H1 (cell line): ENCODE measurements at regions not wholly inside any gene's neighbourhood (a gene's known extent, or its start where the extent isn't known, plus 50 kb on each side); places are given as distances from the start of the nearest gene placed in this dataset.

Source experiments
- CTCF ChIA-PET: fragments of 300-600 bp; sonication (Branson Sonifier 250); formaldehyde crosslinking; loops from one replicate; lab custom pipeline; 2021; ENCODE audit not compliant: partially characterized antibody; lab: Charles Lee
- POLR2A ChIA-PET: fragments of 300-600 bp; sonication (Branson Sonifier 250); formaldehyde crosslinking; loops from one replicate; lab custom pipeline; 2021; ENCODE audit warnings: inconsistent platforms; ENCODE audit not compliant: partially characterized antibody; lab: Charles Lee
- DNase-seq, 2 experiments: peaks; one replicate each; pipeline versions ENCODE4 v3.0.0 to v3.0.0-alpha.2; 2010 to 2022; ENCODE audit warnings: low spot score in 2 of 2, low read depth in 1 of 2, mixed read lengths in 1 of 2
- FAIRE-seq: peaks from 2 replicates; lab custom pipeline; 2011; peaks lifted over from hg19 to GRCh38; lab: Jason Lieb, UNC
- H2AFZ ChIP-seq: 2 replicates; pipeline ENCODE4 v1.8.1; 2012; ENCODE audit warnings: low read length, inconsistent platforms
- H2AK5ac ChIP-seq: 2 replicates; pipeline ENCODE4 v1.6.1; 2013; ENCODE audit warnings: low read depth, low read length
- H2BK120ac ChIP-seq: replicated peaks from 2 replicates; pipeline ENCODE3; 2013; ENCODE audit warnings: low read depth, low read length, inconsistent platforms
- H2BK12ac ChIP-seq: 2 replicates; pipeline ENCODE4 v1.6.1; 2013; ENCODE audit warnings: low read depth, low read length
- H2BK15ac ChIP-seq: 2 replicates; pipeline ENCODE4 v1.6.1; 2013; ENCODE audit warnings: low read length
- H2BK20ac ChIP-seq: 2 replicates; pipeline ENCODE4 v1.6.1; 2013; ENCODE audit warnings: low read length
- H2BK5ac ChIP-seq: 2 replicates; pipeline ENCODE4 v1.6.1; 2013; ENCODE audit warnings: low read depth, low read length
- H3K14ac ChIP-seq: 2 replicates; pipeline ENCODE4 v1.6.1; 2013; ENCODE audit warnings: inconsistent platforms; ENCODE audit not compliant: insufficient read length
- H3K18ac ChIP-seq: 2 replicates; pipeline ENCODE4 v1.6.1; 2013; ENCODE audit warnings: low read length; ENCODE audit errors: extremely low read depth
- H3K23ac ChIP-seq: 2 replicates; pipeline ENCODE4 v1.6.1; 2013; ENCODE audit warnings: inconsistent platforms; ENCODE audit not compliant: insufficient read length
- H3K23me2 ChIP-seq: 2 replicates; pipeline ENCODE4 v1.6.1; 2013; ENCODE audit warnings: low read depth, low read length
- H3K27ac ChIP-seq: 2 replicates; pipeline ENCODE4 v1.6.1; 2011; ENCODE audit warnings: low read depth, low read length, inconsistent platforms
- H3K27me3 ChIP-seq, 4 experiments: replicated peaks in 1 of 4; 1 replicate in 1 of 4; 2 replicates in 3 of 4; pipeline versions ENCODE4 v1.6.1 to v1.8.1; 2011 to 2013; ENCODE audit warnings: low read length in 3 of 4, mild to moderate bottlenecking in 3 of 4, inconsistent platforms in 2 of 4, mixed read lengths in 2 of 4, moderate library complexity in 1 of 4; ENCODE audit not compliant: control insufficient read depth in 3 of 4, insufficient read depth in 3 of 4; ENCODE audit errors: extremely low read depth in 1 of 4
- H3K36me3 ChIP-seq, 4 experiments: 2 replicates each; pipeline versions ENCODE4 v1.6.1 to v1.8.1; 2011 to 2013; ENCODE audit warnings: mild to moderate bottlenecking in 4 of 4, low read length in 3 of 4, moderate library complexity in 2 of 4, control low read depth in 1 of 4, inconsistent platforms in 1 of 4; ENCODE audit not compliant: insufficient read depth in 4 of 4, control insufficient read depth in 2 of 4
- H3K4ac ChIP-seq: replicated peaks from 2 replicates; pipeline ENCODE3; 2013; ENCODE audit warnings: low read length, low read depth, mixed read lengths, inconsistent platforms; ENCODE audit not compliant: insufficient read length
- H3K4me1 ChIP-seq, 4 experiments: replicated peaks in 1 of 4; 1 replicate in 1 of 4; 2 replicates in 3 of 4; pipeline versions ENCODE4 v1.6.1 to v1.8.1; 2011 to 2013; ENCODE audit warnings: low read length in 3 of 4, inconsistent platforms in 2 of 4, mixed read lengths in 1 of 4; ENCODE audit not compliant: insufficient read depth in 4 of 4, control insufficient read depth in 3 of 4
- H3K4me2 ChIP-seq, 2 experiments: 2 replicates each; pipeline versions ENCODE4 v1.6.1 to v1.8.1; 2011 to 2013; ENCODE audit warnings: low read depth in 2 of 2, low read length in 2 of 2, control low read depth in 1 of 2, inconsistent platforms in 1 of 2, mild to moderate bottlenecking in 1 of 2; ENCODE audit not compliant: insufficient read depth in 1 of 2
- H3K4me3 ChIP-seq, 4 experiments: fragments of 200-600, 300-600 bp in 1 of 4; sonication (generic), shearing (Covaris generic), sonication (Bioruptor Twin) in 1 of 4; 2 replicates each; pipeline versions ENCODE4 v1.5.1 to v1.8.1; 2011 to 2016; ENCODE audit warnings: low read length in 4 of 4, low read depth in 3 of 4, control low read depth in 2 of 4, inconsistent platforms in 2 of 4, mild to moderate bottlenecking in 2 of 4, mixed read lengths in 1 of 4, moderate library complexity in 1 of 4; ENCODE audit not compliant: insufficient read depth in 2 of 4; ENCODE audit errors: extremely low read depth in 1 of 4
- H3K56ac ChIP-seq: replicated peaks from 2 replicates; pipeline ENCODE3; 2013; ENCODE audit warnings: low read depth, mild to moderate bottlenecking, mixed read lengths, low read length, inconsistent platforms; ENCODE audit not compliant: insufficient read length
- H3K79me1 ChIP-seq: 2 replicates; pipeline ENCODE4 v1.6.1; 2013; ENCODE audit warnings: low read depth, low read length, control low read depth
- H3K79me2 ChIP-seq, 2 experiments: 2 replicates each; pipeline versions ENCODE4 v1.6.1 to v1.8.1; 2012 to 2013; ENCODE audit warnings: low read length in 2 of 2, mild to moderate bottlenecking in 2 of 2, inconsistent platforms in 1 of 2; ENCODE audit not compliant: insufficient read depth in 2 of 2, control insufficient read depth in 1 of 2
- H3K9ac ChIP-seq, 4 experiments: replicated peaks in 1 of 4; 1 replicate in 1 of 4; 2 replicates in 3 of 4; pipeline versions ENCODE4 v1.6.1 to v1.8.1; 2011 to 2013; ENCODE audit warnings: low read depth in 3 of 4, low read length in 3 of 4, control low read depth in 2 of 4, mild to moderate bottlenecking in 2 of 4, moderate library complexity in 2 of 4, inconsistent platforms in 1 of 4; ENCODE audit errors: extremely low read depth in 1 of 4
- H3K9me3 ChIP-seq, 2 experiments: 2 replicates each; pipeline versions ENCODE4 v1.6.1 to v1.8.1; 2012 to 2013; ENCODE audit warnings: mild to moderate bottlenecking in 2 of 2, moderate library complexity in 2 of 2, control low read depth in 1 of 2, inconsistent platforms in 1 of 2, low read depth in 1 of 2, low read length in 1 of 2, mixed read lengths in 1 of 2; ENCODE audit not compliant: insufficient read depth in 2 of 2
- H4K20me1 ChIP-seq, 2 experiments: replicated peaks in 1 of 2; 2 replicates each; pipeline versions ENCODE3 to v1.8.1; 2011 to 2013; ENCODE audit warnings: inconsistent platforms in 2 of 2, low read length in 2 of 2, mild to moderate bottlenecking in 1 of 2; ENCODE audit not compliant: insufficient read depth in 2 of 2, control insufficient read depth in 1 of 2
- H4K5ac ChIP-seq: 2 replicates; pipeline ENCODE4 v1.6.1; 2013; ENCODE audit warnings: low read length, low read depth, mixed read lengths, inconsistent platforms; ENCODE audit not compliant: insufficient read length
- H4K8ac ChIP-seq: 2 replicates; pipeline ENCODE4 v1.8.0; 2013; ENCODE audit warnings: mild to moderate bottlenecking, moderate library complexity, low read length, inconsistent platforms; ENCODE audit not compliant: insufficient read depth; ENCODE audit errors: extremely low read depth
- H4K91ac ChIP-seq: replicated peaks from 2 replicates; pipeline ENCODE3; 2013; ENCODE audit warnings: low read length, mixed read lengths, inconsistent platforms; ENCODE audit not compliant: insufficient read length
- CBX5 ChIP-seq: fragments of 300-800, 300-1000 bp; sonication (generic); IDR thresholded peaks from 2 replicates; pipeline ENCODE4 v1.7.1; 2016; ENCODE audit warnings: antibody characterized with exemption, low read length, low read depth
- CHD2 ChIP-seq: IDR thresholded peaks from 2 replicates; pipeline ENCODE4 v1.6.1; 2012; ENCODE audit warnings: low read length, improper control_type of control experiment
- JUN ChIP-seq: IDR thresholded peaks from 2 replicates; pipeline ENCODE4 v1.6.1; 2011; ENCODE audit warnings: low read depth, mild to moderate bottlenecking, improper control_type of control experiment, low read length
- SIX5 ChIP-seq: IDR thresholded peaks from 2 replicates; pipeline ENCODE4 v1.6.1; 2011; ENCODE audit warnings: mild to moderate bottlenecking, low read depth, low read length
- SUZ12 ChIP-seq: fragments of 200-600 bp; sonication (generic); IDR thresholded peaks from 2 replicates; pipeline ENCODE4 v1.6.1; 2012; ENCODE audit warnings: mild to moderate bottlenecking, inconsistent platforms, low read length, moderate library complexity, mixed read lengths
- TAF1 ChIP-seq: IDR thresholded peaks from 2 replicates; pipeline ENCODE4 v1.6.1; 2011; ENCODE audit warnings: mild to moderate bottlenecking, low read depth, low read length
- YY1 ChIP-seq: IDR thresholded peaks from 2 replicates; pipeline ENCODE4 v1.6.1; 2011; ENCODE audit warnings: low read depth, mild to moderate bottlenecking, low read length
- ZNF274 ChIP-seq: IDR thresholded peaks from 2 replicates; pipeline ENCODE4 v1.7.0; 2012; ENCODE audit warnings: low read length, borderline replicate concordance; ENCODE audit errors: extremely low read depth
- WGBS, 2 experiments: shearing (Covaris generic) in 1 of 2; methylation state at CpG; one replicate each; pipeline versions ENCODE4 v1.1.6 to v1.1.7; 2013 to 2015; ENCODE audit warnings: low lambda C conversion rate in 2 of 2, mixed read lengths in 2 of 2, inconsistent platforms in 1 of 2, low coverage in 1 of 2, missing lambda C conversion rate in 1 of 2; ENCODE audit not compliant: insufficient replicate concordance in 2 of 2, insufficient coverage in 1 of 2, insufficient read length in 1 of 2; ENCODE audit errors: extremely low coverage in 1 of 2, missing lambda C conversion rate in 1 of 2; 5-methylcytosine and 5-hydroxymethylcytosine counted together
- TF ChIP-seq, protein P1 (sequence below): IDR thresholded peaks from 2 replicates; pipeline ENCODE4 v1.6.1; 2011; ENCODE audit warnings: low read length, improper control_type of control experiment
- TF ChIP-seq, protein P2 (sequence below): IDR thresholded peaks from 2 replicates; pipeline ENCODE4 v1.6.1; 2011; ENCODE audit warnings: low read depth, mild to moderate bottlenecking, low read length; ENCODE audit not compliant: insufficient read depth

DNA sequence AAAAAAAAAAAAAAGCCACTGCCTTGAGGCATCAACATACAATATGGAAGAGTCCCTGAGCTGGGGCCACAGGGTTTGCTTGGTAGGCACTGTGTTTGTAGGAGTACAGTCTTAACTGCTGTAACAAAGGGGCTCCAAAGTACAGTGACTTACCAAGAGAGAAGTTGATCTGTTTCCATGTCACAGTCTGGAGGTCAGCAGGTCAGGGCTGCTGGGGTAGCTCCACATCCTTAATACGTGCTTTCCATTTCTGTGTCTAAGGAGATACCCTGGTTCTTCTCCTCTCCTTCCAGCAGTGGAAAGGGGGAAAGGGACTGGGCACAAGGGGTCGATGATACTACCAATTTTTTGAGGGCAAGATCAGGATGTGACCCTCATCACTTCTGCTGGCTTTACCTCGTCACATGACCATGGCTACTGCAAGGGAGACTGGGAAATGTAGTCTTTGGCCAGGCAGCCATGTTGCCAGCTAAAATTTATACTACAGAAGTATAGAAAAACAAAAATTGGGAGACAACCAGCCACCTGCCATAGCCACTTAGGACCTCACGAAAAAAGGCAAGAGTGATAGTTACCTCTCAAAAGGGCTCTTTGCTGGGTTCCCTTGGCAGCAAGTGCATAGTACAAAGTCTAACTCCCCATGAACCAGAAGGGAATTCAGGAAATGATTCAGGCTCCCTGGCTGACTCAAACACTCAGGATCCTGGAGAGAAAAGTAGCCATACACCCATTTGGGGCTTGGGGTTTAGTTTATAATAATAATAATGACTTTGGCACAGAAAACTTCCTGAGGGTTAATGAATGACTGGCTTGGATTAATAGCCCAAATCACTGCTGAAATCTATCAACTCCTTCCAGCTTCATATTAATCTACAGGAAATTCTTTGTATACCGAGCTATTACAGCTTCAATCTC lies 52.7 kb upstream of the ATP5PO start:
- Histone ChIP-seq H3K4me3 (peak overlapping the region; percentile 6 to 17 (median 12); a peak in 3 of 8 replicates), H3K18ac (no peak overlapping the region), H3K4ac (peak overlapping the region; percentile 6), H2AK5ac (no peak overlapping the region), H3K36me3 (no peaks in the 10 kb centered on the region; a peak in 2 of 8 replicates), H2AFZ (peak overlapping the region; percentile 93)
- TF ChIP-seq JUN = no peak
- TF ChIP-seq SUZ12 = no peak
- TF ChIP-seq ZNF274 = no peak
- peak; percentile 44; the same call in 1 of the 2 replicates for TF ChIP-seq TAF1
- no peak for TF ChIP-seq CBX5
- TF ChIP-seq SIX5 = peak; percentile 90
- TF ChIP-seq, protein P1, sequence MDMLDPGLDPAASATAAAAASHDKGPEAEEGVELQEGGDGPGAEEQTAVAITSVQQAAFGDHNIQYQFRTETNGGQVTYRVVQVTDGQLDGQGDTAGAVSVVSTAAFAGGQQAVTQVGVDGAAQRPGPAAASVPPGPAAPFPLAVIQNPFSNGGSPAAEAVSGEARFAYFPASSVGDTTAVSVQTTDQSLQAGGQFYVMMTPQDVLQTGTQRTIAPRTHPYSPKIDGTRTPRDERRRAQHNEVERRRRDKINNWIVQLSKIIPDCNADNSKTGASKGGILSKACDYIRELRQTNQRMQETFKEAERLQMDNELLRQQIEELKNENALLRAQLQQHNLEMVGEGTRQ = peak; percentile 92
- TF ChIP-seq CHD2 = no peak
- peak; percentile 98 for TF ChIP-seq YY1
- TF ChIP-seq, protein P2, sequence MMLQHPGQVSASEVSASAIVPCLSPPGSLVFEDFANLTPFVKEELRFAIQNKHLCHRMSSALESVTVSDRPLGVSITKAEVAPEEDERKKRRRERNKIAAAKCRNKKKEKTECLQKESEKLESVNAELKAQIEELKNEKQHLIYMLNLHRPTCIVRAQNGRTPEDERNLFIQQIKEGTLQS = peak; percentile 82
- TF ChIP-seq, all 59 proteins: peak for 5
- ChIA-PET POLR2A (interaction anchor here (0.9 to 1.6 kb wide), 3 partner anchors 21 to 234 kb away, joined by 3 to 5 read pairs (median 4); no protein-coding TSS in a partner anchor), CTCF (interaction anchor here (0.6 to 1.8 kb wide), 9 partner anchors 9 to 427 kb away, joined by 3 to 5 read pairs (median 3); no protein-coding TSS in a partner anchor)
- H3K14ac ChIP-seq = no peak overlapping the region
- no peak overlapping the region for H3K27ac ChIP-seq
- FAIRE-seq (peak; percentile 75), DNase-seq (peak in 1 of 2 experiments; percentile 59)
- H4K5ac ChIP-seq = no peak overlapping the region
- no peaks in the 10 kb centered on the region for H3K23me2 ChIP-seq
- no peak overlapping the region for H2BK120ac ChIP-seq
- H2BK15ac ChIP-seq = no peak overlapping the region
- H3K9me3 ChIP-seq = no peaks in the 10 kb centered on the region
- H3K79me2 ChIP-seq = no peaks in the 10 kb centered on the region
- peaks cover 4 to 8% (median 6%) of the 10 kb centered on the region in 4 experiments; a peak in 6 of 7 replicates for H3K4me1 ChIP-seq
- no peak overlapping the region for H2BK5ac ChIP-seq
- peak overlapping the region; percentile 70 for H4K91ac ChIP-seq
- 56% methylated on average over 5 of the region's 5 CpGs; no CpG with 5 or more reads in 1 of the 2 experiments for WGBS, 2 experiments
- no peak overlapping the region for H2BK12ac ChIP-seq
- H3K23ac ChIP-seq = no peak overlapping the region
- H3K56ac ChIP-seq = no peak overlapping the region
- H3K79me1 ChIP-seq = no peaks in the 10 kb centered on the region
- no peak overlapping the region for H2BK20ac ChIP-seq
- peak overlapping the region in 1 of 4 experiments; percentile 56; a peak in 1 of 7 replicates for H3K9ac ChIP-seq
- peak overlapping the region; percentile 41 to 61 for H3K4me2 ChIP-seq
- H4K20me1 ChIP-seq = no peaks in the 10 kb centered on the region
- H4K8ac ChIP-seq = no peak overlapping the region; the same call in 1 of the 2 replicates
- no peaks in the 10 kb centered on the region for H3K27me3 ChIP-seq
